ENCODE measurements at regions not wholly inside any gene's neighbourhood (a gene's known extent, or its start where the extent isn't known, plus 50 kb on each side); places are given as distances from the start of the nearest gene placed in this dataset.

DNA sequence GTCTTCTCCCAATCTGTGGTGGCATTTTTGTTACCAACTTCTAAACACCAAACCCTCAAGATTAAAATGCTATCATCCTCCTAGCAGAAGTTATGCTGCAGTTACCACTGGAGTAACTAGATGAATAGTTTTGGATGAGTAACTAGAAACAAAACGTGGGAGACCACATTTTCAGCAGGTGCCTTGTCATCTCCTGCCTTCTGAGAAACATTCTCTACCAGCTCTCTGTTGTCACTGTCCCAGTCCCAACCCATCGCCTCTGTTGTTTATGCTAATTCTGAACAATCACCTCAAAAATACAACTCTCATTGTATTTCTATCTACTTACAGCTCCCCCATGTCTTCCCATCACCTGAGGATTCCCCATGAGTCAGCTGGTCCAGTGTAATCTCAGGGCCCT is 652.5 kb upstream of the ADAMTS16 start:
- TF ChIP-seq, protein P1, sequence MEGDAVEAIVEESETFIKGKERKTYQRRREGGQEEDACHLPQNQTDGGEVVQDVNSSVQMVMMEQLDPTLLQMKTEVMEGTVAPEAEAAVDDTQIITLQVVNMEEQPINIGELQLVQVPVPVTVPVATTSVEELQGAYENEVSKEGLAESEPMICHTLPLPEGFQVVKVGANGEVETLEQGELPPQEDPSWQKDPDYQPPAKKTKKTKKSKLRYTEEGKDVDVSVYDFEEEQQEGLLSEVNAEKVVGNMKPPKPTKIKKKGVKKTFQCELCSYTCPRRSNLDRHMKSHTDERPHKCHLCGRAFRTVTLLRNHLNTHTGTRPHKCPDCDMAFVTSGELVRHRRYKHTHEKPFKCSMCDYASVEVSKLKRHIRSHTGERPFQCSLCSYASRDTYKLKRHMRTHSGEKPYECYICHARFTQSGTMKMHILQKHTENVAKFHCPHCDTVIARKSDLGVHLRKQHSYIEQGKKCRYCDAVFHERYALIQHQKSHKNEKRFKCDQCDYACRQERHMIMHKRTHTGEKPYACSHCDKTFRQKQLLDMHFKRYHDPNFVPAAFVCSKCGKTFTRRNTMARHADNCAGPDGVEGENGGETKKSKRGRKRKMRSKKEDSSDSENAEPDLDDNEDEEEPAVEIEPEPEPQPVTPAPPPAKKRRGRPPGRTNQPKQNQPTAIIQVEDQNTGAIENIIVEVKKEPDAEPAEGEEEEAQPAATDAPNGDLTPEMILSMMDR (IDR thresholded peaks at IDR 0.05): no peak
- TF ChIP-seq POLR2A (IDR thresholded peaks at IDR 0.05) (no peak), EP300 (IDR thresholded peaks at IDR 0.05) (no peak)
